BE2C (cell line): ENCODE measurements at regions not wholly inside any gene's neighbourhood (a gene's known extent, or its start where the extent isn't known, plus 50 kb on each side); places are given as distances from the start of the nearest gene placed in this dataset.

Source experiments
- DNase-seq: peaks from one replicate; pipeline ENCODE4 v3.0.0-alpha.2; 2020
- H3K27me3 ChIP-seq: fragments of 250-450 bp; sonication (Bioruptor Pico); 2 replicates; pipeline ENCODE4 v1.5.1; 2020; ENCODE audit warnings: mild to moderate bottlenecking
- H3K36me3 ChIP-seq: fragments of 250-450 bp; sonication (Bioruptor Pico); 2 replicates; pipeline ENCODE4 v1.5.1; 2020; ENCODE audit warnings: mild to moderate bottlenecking
- H3K4me1 ChIP-seq: fragments of 250-450 bp; sonication (Bioruptor Pico); 2 replicates; pipeline ENCODE4 v1.5.1; 2020
- H3K4me3 ChIP-seq: 2 replicates; pipeline ENCODE4 v1.5.1; 2011; ENCODE audit warnings: low read depth, low read length
- H3K9me3 ChIP-seq: fragments of 250-450 bp; sonication (Bioruptor Pico); 2 replicates; pipeline ENCODE4 v1.5.1; 2020
- CTCF ChIP-seq: IDR thresholded peaks from 2 replicates; pipeline ENCODE4 v1.5.1; 2012; ENCODE audit warnings: mild to moderate bottlenecking, low read depth, low read length

- Histone ChIP-seq H3K9me3 (no peaks in the 10 kb centered on the region), H3K4me3 (no peak overlapping the region), H3K27me3 (no peaks in the 10 kb centered on the region), H3K4me1 (no peaks in the 10 kb centered on the region), H3K36me3 (no peaks in the 10 kb centered on the region)
- no peak for DNase-seq
- no peak for TF ChIP-seq CTCF
Observed at GRCh38 chr11:127644366-127644765, 643.8 kb upstream of the KIRREL3 start.

DNA sequence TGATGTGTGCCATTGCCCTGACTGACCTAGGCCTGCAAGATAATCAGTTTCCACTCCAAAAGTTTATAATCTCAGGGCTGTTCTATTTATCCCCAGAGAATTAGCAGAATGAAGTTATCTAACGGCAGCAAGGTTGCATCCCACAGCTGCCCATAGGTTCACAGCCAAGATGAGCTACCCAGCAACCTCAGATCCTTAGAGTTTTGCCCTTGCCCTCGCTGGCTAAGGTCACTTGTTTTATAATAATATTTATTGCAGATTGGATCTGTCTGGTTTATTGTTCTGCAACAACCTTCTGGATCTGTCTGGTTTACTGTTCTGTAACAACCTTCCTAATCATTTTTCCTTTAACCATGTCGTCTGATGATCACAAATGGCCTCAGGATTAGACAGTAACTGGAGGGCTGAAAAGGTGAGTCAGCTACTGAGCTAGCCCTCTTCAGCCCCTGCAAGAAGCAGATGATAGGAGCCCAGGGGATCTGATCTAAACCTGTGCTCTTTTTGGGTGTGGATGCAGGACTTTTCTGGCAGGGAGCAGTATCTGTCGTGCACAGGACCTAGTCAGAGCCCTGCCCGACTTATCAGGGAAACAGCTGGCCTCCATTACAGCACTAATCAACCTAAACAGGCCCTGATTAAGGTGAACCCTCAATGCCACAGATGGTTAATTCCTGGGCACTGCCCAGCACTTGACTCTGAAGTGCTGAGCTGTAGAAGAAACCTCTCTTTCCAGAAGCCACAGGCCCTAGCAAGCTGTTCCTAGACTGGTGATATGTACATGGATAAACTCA, 642.9 kb upstream of the KIRREL3 start:
- Histone ChIP-seq H3K4me3 (no peak overlapping the region), H3K9me3 (no peaks in the 10 kb centered on the region), H3K27me3 (no peaks in the 10 kb centered on the region), H3K36me3 (no peaks in the 10 kb centered on the region), H3K4me1 (no peaks in the 10 kb centered on the region)
- DNase-seq: no peak
- no peak for TF ChIP-seq CTCF

DNA sequence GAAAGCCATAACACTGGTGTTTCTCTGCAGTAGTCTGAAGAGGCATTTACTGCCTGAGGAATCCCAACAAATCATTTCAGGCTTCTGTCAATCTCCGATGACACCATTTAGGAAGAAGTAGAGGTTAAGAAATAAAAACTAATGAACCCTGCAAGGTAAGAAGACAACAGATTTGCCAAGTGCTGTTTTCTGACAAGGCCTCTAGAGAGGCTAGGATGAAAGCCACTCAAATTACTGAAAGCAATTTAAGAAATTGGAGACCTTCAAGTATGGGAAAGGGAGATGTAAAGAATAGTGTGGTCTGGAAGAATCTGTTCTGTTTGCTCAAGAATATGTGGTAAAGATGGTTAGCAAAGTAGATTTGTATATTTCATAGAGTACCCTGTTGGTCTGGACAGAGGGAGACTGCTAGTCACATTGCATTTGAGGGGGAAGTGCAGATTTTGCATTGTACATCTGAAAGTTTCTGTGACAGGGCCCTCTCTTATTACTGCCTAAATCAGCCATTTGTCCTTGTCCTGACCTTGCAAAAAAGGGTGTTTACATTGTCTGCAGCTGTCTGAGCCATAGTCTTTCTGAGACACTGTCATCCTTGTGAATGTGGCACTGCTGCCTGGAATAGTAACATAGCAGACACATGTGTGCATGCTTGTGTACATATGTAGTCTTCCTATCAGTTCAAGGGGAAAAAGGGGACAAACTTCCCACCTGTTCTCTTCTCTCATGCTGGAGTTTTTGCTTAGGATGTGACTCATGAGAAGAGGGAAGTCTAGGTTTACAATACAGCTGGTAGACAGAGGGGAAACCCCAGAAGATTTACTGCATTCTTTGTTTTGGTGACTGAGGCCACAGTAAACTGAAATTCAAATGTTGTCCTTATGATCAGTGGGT, 640.2 kb upstream of the KIRREL3 start:
- Histone ChIP-seq H3K4me3 (no peak overlapping the region), H3K36me3 (no peaks in the 10 kb centered on the region), H3K27me3 (no peaks in the 10 kb centered on the region), H3K4me1 (no peaks in the 10 kb centered on the region), H3K9me3 (no peaks in the 10 kb centered on the region)
- DNase-seq: no peak
- no peak for TF ChIP-seq CTCF

DNA sequence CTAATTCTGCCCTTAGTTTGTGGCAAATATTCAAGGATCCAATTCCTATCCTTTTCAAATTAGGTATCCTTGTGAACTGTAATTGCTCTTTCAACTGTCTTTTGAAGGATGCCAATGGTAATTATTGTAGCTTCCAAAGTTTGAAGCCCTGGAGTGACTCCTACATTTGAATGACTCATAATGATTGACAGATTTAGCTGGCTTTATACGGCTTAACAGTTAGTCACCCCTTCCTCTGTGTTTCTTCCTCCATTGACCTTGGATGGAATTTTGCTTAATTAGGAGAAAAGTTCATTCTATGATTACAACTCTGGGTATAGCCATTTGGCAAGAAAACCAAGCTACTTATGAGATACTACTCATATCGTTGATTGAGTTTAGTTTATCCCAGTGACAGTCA, 639.3 kb upstream of the KIRREL3 start:
- Histone ChIP-seq H3K4me1 (no peaks in the 10 kb centered on the region), H3K9me3 (no peaks in the 10 kb centered on the region), H3K36me3 (no peaks in the 10 kb centered on the region), H3K4me3 (no peak overlapping the region), H3K27me3 (no peaks in the 10 kb centered on the region)
- TF ChIP-seq CTCF: no peak
- no peak for DNase-seq

- DNase-seq: no peak
- no peaks in the 10 kb centered on the region for H3K9me3 ChIP-seq
- TF ChIP-seq CTCF: no peak
- no peak overlapping the region for H3K4me3 ChIP-seq
- H3K4me1 ChIP-seq: no peaks in the 10 kb centered on the region
- no peaks in the 10 kb centered on the region for H3K27me3 ChIP-seq
- no peaks in the 10 kb centered on the region for H3K36me3 ChIP-seq
Observed at GRCh38 chr11:127632976-127633680, 632.6 kb upstream of the KIRREL3 start.
